ENCODE measurements at regions not wholly inside any gene's neighbourhood (a gene's known extent, or its start where the extent isn't known, plus 50 kb on each side); places are given as distances from the start of the nearest gene placed in this dataset.

GRCh38 chr4:15215109-15215508 lies 212.7 kb upstream of the C1QTNF7 start:
- TF ChIP-seq, protein P1, sequence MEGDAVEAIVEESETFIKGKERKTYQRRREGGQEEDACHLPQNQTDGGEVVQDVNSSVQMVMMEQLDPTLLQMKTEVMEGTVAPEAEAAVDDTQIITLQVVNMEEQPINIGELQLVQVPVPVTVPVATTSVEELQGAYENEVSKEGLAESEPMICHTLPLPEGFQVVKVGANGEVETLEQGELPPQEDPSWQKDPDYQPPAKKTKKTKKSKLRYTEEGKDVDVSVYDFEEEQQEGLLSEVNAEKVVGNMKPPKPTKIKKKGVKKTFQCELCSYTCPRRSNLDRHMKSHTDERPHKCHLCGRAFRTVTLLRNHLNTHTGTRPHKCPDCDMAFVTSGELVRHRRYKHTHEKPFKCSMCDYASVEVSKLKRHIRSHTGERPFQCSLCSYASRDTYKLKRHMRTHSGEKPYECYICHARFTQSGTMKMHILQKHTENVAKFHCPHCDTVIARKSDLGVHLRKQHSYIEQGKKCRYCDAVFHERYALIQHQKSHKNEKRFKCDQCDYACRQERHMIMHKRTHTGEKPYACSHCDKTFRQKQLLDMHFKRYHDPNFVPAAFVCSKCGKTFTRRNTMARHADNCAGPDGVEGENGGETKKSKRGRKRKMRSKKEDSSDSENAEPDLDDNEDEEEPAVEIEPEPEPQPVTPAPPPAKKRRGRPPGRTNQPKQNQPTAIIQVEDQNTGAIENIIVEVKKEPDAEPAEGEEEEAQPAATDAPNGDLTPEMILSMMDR (IDR thresholded peaks at IDR 0.05): no peak
- TF ChIP-seq POLR2A (IDR thresholded peaks at IDR 0.05): no peak
